ENCODE measurements at regions not wholly inside any gene's neighbourhood (a gene's known extent, or its start where the extent isn't known, plus 50 kb on each side); places are given as distances from the start of the nearest gene placed in this dataset.

- TF ChIP-seq EZH2 (IDR thresholded peaks at IDR 0.05; ENCODE audit: borderline replicate concordance, insufficient read depth, low read depth, low read length, poor library complexity, severe bottlenecking) (no peak), CTCF (IDR thresholded peaks at IDR 0.05) (no peak)
Measured at GRCh38 chr2:144984038-144984437, 464.1 kb upstream of the ZEB2 start.
